HCT116 (cell line): ENCODE measurements at regions not wholly inside any gene's neighbourhood (a gene's known extent, or its start where the extent isn't known, plus 50 kb on each side); places are given as distances from the start of the nearest gene placed in this dataset.

Experiments
- ATAC-seq: fragments of 200-7000 bp; cut with Tn5 transposase; 2 replicates; pipeline ENCODE4 v1.9.1; 2020; ENCODE audit warnings: mild to moderate bottlenecking, moderate library complexity
- BruUV-seq: library from RNA; stranded (reverse); fragments of 400-500 nt; replicated peaks from 2 replicates; lab custom pipeline; 2021; lab: Mats Ljungman, UMichigan
- CTCF ChIA-PET: fragments of 300-600 bp; sonication (Branson Sonifier 250); formaldehyde crosslinking; loops from one replicate; lab custom pipeline; 2021; ENCODE audit warnings: antibody characterized with exemption; lab: Charles Lee
- POLR2A ChIA-PET: fragments of 300-600, 350-600 bp; sonication (Branson Sonifier 250); formaldehyde crosslinking; loops from one replicate; lab custom pipeline; 2021; ENCODE audit warnings: antibody characterized with exemption; lab: Charles Lee
- RAD21 ChIA-PET, 2 experiments: fragments of 300-600 bp; sonication (Branson Sonifier 250); formaldehyde crosslinking; loops; one replicate each; lab custom pipeline; 2023; ENCODE audit warnings: low total read pairs in 2 of 2; ENCODE audit not compliant: uncharacterized antibody in 2 of 2, unreplicated experiment in 2 of 2, low non-redundant PET in 1 of 2; lab: Charles Lee
- DNase-seq: peaks from one replicate; pipeline ENCODE4 v3.0.0-alpha.2; 2010; ENCODE audit warnings: low read depth, low spot score
- H2AFZ ChIP-seq: fragments of 200-600 bp; shearing (Covaris generic), sonication (generic); 2 replicates; pipeline ENCODE4 v1.6.1; 2017; ENCODE audit warnings: low read depth, mixed run types, mixed read lengths, antibody characterized with exemption, low read length; ENCODE audit not compliant: poor library complexity, severe bottlenecking
- H3K27ac ChIP-seq: 2 replicates; pipeline ENCODE4 v1.5.1; 2012; ENCODE audit warnings: low read depth, low read length
- H3K27me3 ChIP-seq: fragments of 200-600 bp; sonication (generic); 2 replicates; pipeline ENCODE4 v1.6.1; 2016; ENCODE audit warnings: mixed run types, low read length, mixed read lengths; ENCODE audit not compliant: insufficient read depth
- H3K36me3 ChIP-seq, 2 experiments: fragments of 200-500 bp in 1 of 2; fragments of 200-600 bp in 1 of 2; sonication (Bioruptor generic) in 1 of 2; sonication (generic) in 1 of 2; 2 replicates each; pipeline versions ENCODE4 v1.5.1 to v1.6.1; 2014 to 2016; ENCODE audit warnings: low read length in 2 of 2, inconsistent platforms in 1 of 2, mixed read lengths in 1 of 2, mixed run types in 1 of 2; ENCODE audit not compliant: insufficient read depth in 2 of 2, control insufficient read depth in 1 of 2
- H3K4me1 ChIP-seq, 2 experiments: fragments of 200-600 bp in 1 of 2; sonication (generic) in 1 of 2; 2 replicates each; pipeline versions ENCODE4 v1.5.1 to v1.6.1; 2012 to 2017; ENCODE audit warnings: low read length in 2 of 2, inconsistent platforms in 1 of 2, mild to moderate bottlenecking in 1 of 2, mixed read lengths in 1 of 2, mixed run types in 1 of 2, moderate library complexity in 1 of 2; ENCODE audit not compliant: insufficient read depth in 2 of 2, control insufficient read depth in 1 of 2
- H3K4me2 ChIP-seq: fragments of 200-600 bp; sonication (generic); 2 replicates; pipeline ENCODE4 v1.6.1; 2017; ENCODE audit warnings: mixed run types, low read length, mixed read lengths
- H3K4me3 ChIP-seq, 2 experiments: fragments of 200-600 bp in 1 of 2; sonication (generic) in 1 of 2; replicated peaks in 1 of 2; 2 replicates each; pipeline ENCODE4 v1.5.1; 2011 to 2016; ENCODE audit warnings: low read length in 2 of 2, control low read depth in 1 of 2, low read depth in 1 of 2, mild to moderate bottlenecking in 1 of 2, mixed read lengths in 1 of 2, mixed run types in 1 of 2
- H3K79me2 ChIP-seq: fragments of 200-600 bp; sonication (generic); 2 replicates; pipeline ENCODE4 v1.6.1; 2017; ENCODE audit warnings: mild to moderate bottlenecking, mixed run types, low read length, moderate library complexity, mixed read lengths; ENCODE audit not compliant: insufficient read depth
- H3K9ac ChIP-seq: fragments of 200-600 bp; sonication (generic); 2 replicates; pipeline ENCODE4 v1.6.1; 2016; ENCODE audit warnings: low read length, mixed read lengths
- H3K9me2 ChIP-seq: fragments of 200-600 bp; sonication (generic), shearing (Covaris generic); 2 replicates; pipeline ENCODE4 v1.6.1; 2017; ENCODE audit warnings: mixed run types, mild to moderate bottlenecking, moderate library complexity; ENCODE audit not compliant: insufficient read depth
- H3K9me3 ChIP-seq, 2 experiments: fragments of 200-500 bp in 1 of 2; fragments of 200-600 bp in 1 of 2; sonication (Bioruptor generic) in 1 of 2; sonication (generic) in 1 of 2; 2 replicates each; pipeline ENCODE4 v1.6.1; 2014 to 2017; ENCODE audit warnings: low read length in 2 of 2, mixed read lengths in 2 of 2, inconsistent platforms in 1 of 2, low read depth in 1 of 2, mild to moderate bottlenecking in 1 of 2, mixed run types in 1 of 2, moderate library complexity in 1 of 2; ENCODE audit not compliant: control insufficient read depth in 1 of 2, insufficient read depth in 1 of 2
- H4K20me1 ChIP-seq: fragments of 200-600 bp; sonication (generic), shearing (Covaris generic); 2 replicates; pipeline ENCODE4 v1.6.1; 2017; ENCODE audit warnings: mixed run types, mild to moderate bottlenecking, moderate library complexity; ENCODE audit not compliant: insufficient read depth
- CBX3 ChIP-seq: IDR thresholded peaks from 2 replicates; pipeline ENCODE4 v1.6.1; 2012; ENCODE audit warnings: low read depth
- CEBPB ChIP-seq: IDR thresholded peaks from 2 replicates; pipeline ENCODE4 v1.6.1; 2012; ENCODE audit warnings: low read depth
- CTCF ChIP-seq, 3 experiments: fragments of 200-600 bp in 1 of 3; sonication (generic) in 1 of 3; IDR thresholded peaks in 2 of 3; conservative IDR thresholded peaks in 1 of 3; 2 replicates each; pipeline ENCODE4 v1.5.1; 2012 to 2017; ENCODE audit warnings: low read depth in 2 of 3, low read length in 2 of 3, antibody characterized with exemption in 1 of 3, borderline replicate concordance in 1 of 3, control low read depth in 1 of 3, mild to moderate bottlenecking in 1 of 3, mixed read lengths in 1 of 3, mixed run types in 1 of 3, moderate library complexity in 1 of 3; ENCODE audit not compliant: insufficient read depth in 1 of 3
- ELF1 ChIP-seq: IDR thresholded peaks from 2 replicates; pipeline ENCODE4 v1.6.1; 2012; ENCODE audit warnings: low read depth, borderline replicate concordance
- EZH2 ChIP-seq: fragments of 200-600 bp; sonication (generic); IDR thresholded peaks from 2 replicates; pipeline ENCODE4 v1.6.1; 2017; ENCODE audit warnings: antibody characterized with exemption, mixed run types
- FOSL1 ChIP-seq: IDR thresholded peaks from 2 replicates; pipeline ENCODE4 v1.6.1; 2012; ENCODE audit warnings: low read depth
- MAX ChIP-seq: IDR thresholded peaks from 2 replicates; pipeline ENCODE4 v1.6.1; 2012
- POLR2A ChIP-seq: IDR thresholded peaks from 2 replicates; pipeline ENCODE4 v1.7.0; 2011; ENCODE audit warnings: borderline replicate concordance; ENCODE audit not compliant: insufficient read depth, insufficient read length; ENCODE audit errors: extremely low read depth
- POLR2AphosphoS5 ChIP-seq: IDR thresholded peaks from 2 replicates; pipeline ENCODE4 v1.6.1; 2011; ENCODE audit warnings: mild to moderate bottlenecking, low read depth, low read length, moderate library complexity
- REST ChIP-seq: IDR thresholded peaks from 2 replicates; pipeline ENCODE4 v1.6.1; 2012; ENCODE audit warnings: low read depth
- SRF ChIP-seq: IDR thresholded peaks from 2 replicates; pipeline ENCODE4 v1.6.1; 2012; ENCODE audit warnings: low read depth
- ZBTB33 ChIP-seq: IDR thresholded peaks from 2 replicates; pipeline ENCODE4 v1.6.1; 2011; ENCODE audit warnings: mild to moderate bottlenecking, low read length, moderate library complexity; ENCODE audit not compliant: insufficient replicate concordance; ENCODE audit errors: extremely low read depth
- ZNF274 ChIP-seq: fragments of 200-500 bp; sonication (Bioruptor generic); IDR thresholded peaks from 2 replicates; pipeline ENCODE4 v1.6.1; 2014; ENCODE audit warnings: mild to moderate bottlenecking, low read depth, low read length, inconsistent platforms
- intact Hi-C: fragments of 100-400 bp; cut with micrococcal nuclease; formaldehyde crosslinking; loops from 2 replicates; pipeline ENCODE4 v1.10.0; 2022
- TF ChIP-seq, protein P1 (sequence below): IDR thresholded peaks from 2 replicates; pipeline ENCODE4 v1.6.1; 2012

DNA sequence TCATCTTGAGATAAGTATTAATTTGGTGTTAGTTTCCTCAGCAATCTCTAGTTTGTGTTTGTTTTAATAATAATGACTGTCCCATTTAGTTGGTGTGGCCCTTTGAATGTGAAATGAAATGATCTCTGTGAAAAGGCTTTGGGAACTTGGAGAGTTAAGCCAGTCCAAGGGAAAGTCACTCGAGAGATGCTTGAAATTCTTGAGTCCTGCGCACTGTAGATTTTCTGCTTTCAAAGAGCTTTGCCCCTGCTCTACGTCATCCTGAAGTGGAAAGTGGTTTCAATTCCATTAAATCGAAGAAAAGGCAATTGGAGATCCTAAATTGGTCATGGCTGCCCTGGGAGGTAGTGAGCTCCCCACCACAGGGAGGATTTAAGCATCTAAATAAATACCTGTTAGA is 403.8 kb downstream of the ZNF536 start:
- no peak overlapping the region for H3K9ac ChIP-seq
- H3K36me3 ChIP-seq = no peaks in the 10 kb centered on the region
- no TSS peak for BruUV-seq
- intact Hi-C loops = no loop called here
- TF ChIP-seq REST = no peak
- no peak for TF ChIP-seq ZBTB33
- no peak for TF ChIP-seq ELF1
- TF ChIP-seq FOSL1 = no peak
- TF ChIP-seq, protein P1, sequence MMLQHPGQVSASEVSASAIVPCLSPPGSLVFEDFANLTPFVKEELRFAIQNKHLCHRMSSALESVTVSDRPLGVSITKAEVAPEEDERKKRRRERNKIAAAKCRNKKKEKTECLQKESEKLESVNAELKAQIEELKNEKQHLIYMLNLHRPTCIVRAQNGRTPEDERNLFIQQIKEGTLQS = no peak
- TF ChIP-seq EZH2 = no peak
- TF ChIP-seq SRF = no peak
- no peak for TF ChIP-seq ZNF274
- no peak for TF ChIP-seq POLR2AphosphoS5
- no peak for TF ChIP-seq MAX
- no peak for TF ChIP-seq CBX3
- TF ChIP-seq CEBPB = no peak
- no peak for TF ChIP-seq CTCF (IDR thresholded peaks at IDR 0.05 in 2 of 3, conservative IDR thresholded peaks at IDR 0.05 in 1 of 3; ENCODE audit: borderline replicate concordance in 1 of 3, insufficient read depth in 1 of 3, low read depth in 2 of 3, low read length in 2 of 3)
- TF ChIP-seq POLR2A = no peak
- no peak for ATAC-seq
- no peaks in the 10 kb centered on the region for H4K20me1 ChIP-seq
- RAD21 ChIA-PET = no interaction called here
- H3K79me2 ChIP-seq = no peaks in the 10 kb centered on the region
- no peak overlapping the region for H3K27ac ChIP-seq
- no peak overlapping the region for H2AFZ ChIP-seq
- no peaks in the 10 kb centered on the region for H3K9me2 ChIP-seq
- H3K4me2 ChIP-seq = no peak overlapping the region
- CTCF ChIA-PET = no interaction called here
- no peak overlapping the region for H3K4me3 ChIP-seq
- no peak for DNase-seq
- POLR2A ChIA-PET = no interaction called here
- H3K9me3 ChIP-seq = peaks cover 0 to 15% of the 10 kb centered on the region in 2 experiments; a peak in 2 of 4 replicates
- no peaks in the 10 kb centered on the region for H3K4me1 ChIP-seq
- no peaks in the 10 kb centered on the region for H3K27me3 ChIP-seq
